Upper lobe of right lung (tissue), 1 donor: ENCODE measurements at regions not wholly inside any gene's neighbourhood (a gene's known extent, or its start where the extent isn't known, plus 50 kb on each side); places are given as distances from the start of the nearest gene placed in this dataset.
A peak's percentile ranks its signal among the peaks of the same experiment; 100 is the strongest.

Experiments
- ATAC-seq: fragments of 200-7000 bp; cut with Tn5 transposase; one replicate; pipeline ENCODE4 v1.9.1; 2020; ENCODE audit warnings: mild to moderate bottlenecking, moderate library complexity
- DNase-seq: peaks from one replicate; pipeline ENCODE4 v3.0.0-alpha.2; 2020
- H3K27ac ChIP-seq: fragments of 200-600 bp; one replicate; pipeline ENCODE4 v1.8.0; 2022
- H3K27me3 ChIP-seq: fragments of 200-600 bp; one replicate; pipeline ENCODE4 v1.8.0; 2022; ENCODE audit warnings: mild to moderate bottlenecking
- H3K36me3 ChIP-seq: fragments of 200-600 bp; one replicate; pipeline ENCODE4 v1.8.0; 2022
- H3K4me1 ChIP-seq: fragments of 200-600 bp; one replicate; pipeline ENCODE4 v1.8.0; 2022
- H3K4me3 ChIP-seq: fragments of 200-600 bp; one replicate; pipeline ENCODE4 v1.8.0; 2022; ENCODE audit warnings: mild to moderate bottlenecking
- H3K9me3 ChIP-seq: fragments of 200-600 bp; one replicate; pipeline ENCODE4 v1.8.0; 2022
- CTCF ChIP-seq: fragments of 200-600 bp; IDR thresholded peaks from one replicate; pipeline ENCODE4 v1.8.0; 2022; ENCODE audit warnings: antibody characterized with exemption
- intact Hi-C: fragments of 100-400 bp; cut with DNase I; formaldehyde crosslinking; loops from one replicate; pipeline ENCODE4 v1.11.0; 2022
- donor health status: DM: no; HTN: yes; CAD: no; lungs with severe emphysema.

DNA sequence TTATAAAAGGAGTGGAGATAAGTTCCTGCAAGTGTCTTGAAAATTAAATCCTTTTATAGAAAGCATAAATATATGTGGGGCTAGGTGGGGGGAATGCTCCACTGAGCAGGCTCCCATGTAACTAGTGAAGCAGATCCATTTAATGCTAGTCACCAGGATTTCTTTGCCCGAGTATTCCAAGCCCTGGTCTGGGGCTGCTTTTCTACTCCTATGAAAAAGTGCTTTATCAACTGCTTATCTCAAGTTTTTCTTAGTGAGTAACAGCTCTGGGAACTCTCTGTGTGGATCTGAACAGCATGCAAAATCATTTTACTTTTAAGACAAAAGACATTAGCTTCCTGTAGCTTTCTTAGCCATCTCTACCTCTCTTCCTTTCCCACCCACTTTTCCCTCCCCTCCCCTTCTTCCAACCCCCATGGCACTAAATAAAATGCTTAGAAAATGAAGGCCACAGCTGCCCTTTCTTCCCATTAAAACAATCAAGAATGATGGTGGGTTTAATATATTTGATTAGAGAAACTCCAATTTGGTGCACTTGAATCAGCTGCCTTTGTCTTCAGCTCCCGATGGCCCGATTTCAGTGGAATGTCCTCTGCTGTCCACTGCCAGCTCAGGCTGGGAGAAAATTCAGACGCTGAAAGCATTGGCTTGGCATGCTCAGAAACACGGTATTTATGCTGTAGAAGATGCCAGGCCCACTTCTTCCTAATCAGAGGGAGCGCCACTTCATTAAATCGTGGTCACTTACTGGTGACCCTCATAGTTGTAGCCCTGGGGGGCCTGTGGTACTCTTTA, 475.1 kb downstream of the FOXO1 start:
- no peak for ATAC-seq

GRCh38 chr13:40192452-40192851, 474.0 kb downstream of the FOXO1 start:
- Histone ChIP-seq H3K9me3 (no peaks in the 10 kb centered on the region), H3K4me3 (no peak overlapping the region), H3K27ac (peak overlapping the region; percentile 78), H3K27me3 (no peaks in the 10 kb centered on the region), H3K4me1 (peaks cover 28% of the 10 kb centered on the region), H3K36me3 (no peaks in the 10 kb centered on the region)
- intact Hi-C loops, result no loop called here
- DNase-seq (no peak), ATAC-seq (no peak)
- TF ChIP-seq CTCF, result no peak

More for the DNA sequence above, 475.1 kb downstream of the FOXO1 start:
- no peaks in the 10 kb centered on the region for H3K27me3 ChIP-seq
- peaks cover 28% of the 10 kb centered on the region for H3K4me1 ChIP-seq
- TF ChIP-seq CTCF, result no peak
- intact Hi-C loops, result no loop called here
- H3K36me3 ChIP-seq, result no peaks in the 10 kb centered on the region
- no peak overlapping the region for H3K4me3 ChIP-seq
- peak overlapping the region; percentile 45 for H3K27ac ChIP-seq
- no peaks in the 10 kb centered on the region for H3K9me3 ChIP-seq
- no peak for DNase-seq

DNA sequence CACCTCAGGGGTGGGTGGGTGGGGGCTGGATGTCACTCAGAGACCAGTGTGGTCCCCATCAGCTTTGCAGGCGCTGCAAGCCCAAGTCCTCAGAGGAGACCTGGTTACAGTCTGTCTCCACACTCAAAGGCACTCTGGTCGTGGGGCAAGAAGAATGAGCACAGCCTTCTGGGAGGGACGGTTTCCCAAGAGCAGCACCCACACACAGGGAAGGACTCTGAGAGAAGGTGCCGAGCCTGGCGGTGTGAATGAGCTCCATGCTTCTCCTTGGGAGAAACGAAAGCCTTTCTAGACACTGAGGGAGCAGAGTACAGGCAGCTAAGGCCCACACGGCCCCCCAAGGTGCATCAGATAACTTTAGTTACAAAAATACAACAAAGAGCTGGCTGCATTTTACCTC, 473.6 kb downstream of the FOXO1 start:
- H3K4me3 ChIP-seq, result no peak overlapping the region
- peak overlapping the region; percentile 78 for H3K27ac ChIP-seq
- intact Hi-C loops, result no loop called here
- H3K9me3 ChIP-seq, result no peaks in the 10 kb centered on the region
- H3K27me3 ChIP-seq, result no peaks in the 10 kb centered on the region
- ATAC-seq (no peak), DNase-seq (no peak)
- H3K4me1 ChIP-seq, result peaks cover 28% of the 10 kb centered on the region
- TF ChIP-seq CTCF, result no peak
- no peaks in the 10 kb centered on the region for H3K36me3 ChIP-seq

- H3K9me3 ChIP-seq, result no peaks in the 10 kb centered on the region
- no peak for TF ChIP-seq CTCF
- intact Hi-C loops, result no loop called here
- ATAC-seq (peak; percentile 27), DNase-seq (no peak)
- no peaks in the 10 kb centered on the region for H3K27me3 ChIP-seq
- no peak overlapping the region for H3K4me3 ChIP-seq
- H3K27ac ChIP-seq, result peak overlapping the region; percentile 78
- H3K4me1 ChIP-seq, result peaks cover 28% of the 10 kb centered on the region
- no peaks in the 10 kb centered on the region for H3K36me3 ChIP-seq
Observed at GRCh38 chr13:40193286-40194223, 472.9 kb downstream of the FOXO1 start.

DNA sequence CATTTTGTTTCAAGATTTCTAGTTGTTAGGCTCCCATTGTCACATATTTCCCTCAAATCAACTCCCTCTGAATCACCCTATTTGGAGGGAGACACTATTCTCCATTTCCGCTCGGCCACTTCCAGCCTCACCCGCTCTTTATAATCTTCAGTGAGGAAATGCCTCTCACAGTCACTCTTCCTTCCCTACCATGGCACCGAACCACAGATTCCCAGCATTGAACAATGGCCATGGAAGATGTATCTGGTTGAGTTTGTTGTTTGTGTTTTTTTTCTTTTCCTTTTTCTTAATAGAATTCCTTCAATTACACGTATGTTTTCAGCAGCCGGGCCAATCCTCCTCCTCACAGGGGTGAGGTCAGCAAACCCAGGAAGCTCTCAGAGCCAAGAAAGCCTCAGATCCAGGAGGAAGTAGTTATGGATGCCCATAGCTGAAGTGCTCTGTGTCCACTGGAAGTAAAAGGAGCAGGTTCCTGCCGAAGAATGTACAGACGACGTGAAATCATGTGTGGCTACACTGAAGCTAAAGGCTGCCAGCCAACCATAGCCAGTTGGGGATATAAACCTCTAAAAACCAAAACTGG, 472.1 kb downstream of the FOXO1 start:
- ATAC-seq (peak; percentile 26), DNase-seq (no peak)
- no peaks in the 10 kb centered on the region for H3K36me3 ChIP-seq
- no peak for TF ChIP-seq CTCF
- H3K4me1 ChIP-seq, result peaks cover 28% of the 10 kb centered on the region
- H3K9me3 ChIP-seq, result no peaks in the 10 kb centered on the region
- no peaks in the 10 kb centered on the region for H3K27me3 ChIP-seq
- intact Hi-C loops, result no loop called here
- peak overlapping the region; percentile 78 for H3K27ac ChIP-seq
- no peak overlapping the region for H3K4me3 ChIP-seq
